Uterus (tissue), 3 donors: ENCODE measurements at regions not wholly inside any gene's neighbourhood (a gene's known extent, or its start where the extent isn't known, plus 50 kb on each side); places are given as distances from the start of the nearest gene placed in this dataset.

Source experiments
- DNase-seq, 2 donors: peaks; one replicate each; pipeline ENCODE4 v3.0.0-alpha.2; 2019 to 2020
- H3K27ac ChIP-seq, 2 donors: fragments of 200-600 bp; sonication (generic); 1 replicate in 1 of 2; 2 replicates in 1 of 2; pipeline ENCODE4 v1.5.1; 2016 to 2018
- H3K27me3 ChIP-seq, 2 donors: fragments of 200-600 bp; sonication (generic); one replicate each; pipeline ENCODE4 v1.5.1; 2018 to 2019; ENCODE audit warnings: control low read depth in 1 of 2
- H3K36me3 ChIP-seq, 2 donors: fragments of 200-600 bp; sonication (generic); one replicate each; pipeline ENCODE4 v1.5.1; 2019; ENCODE audit warnings: control low read depth in 1 of 2
- H3K4me1 ChIP-seq, 2 donors: fragments of 200-600 bp; sonication (generic); one replicate each; pipeline ENCODE4 v1.5.1; 2018 to 2019; ENCODE audit warnings: control low read depth in 1 of 2
- H3K4me3 ChIP-seq, 2 donors: fragments of 200-600 bp; sonication (generic); 1 replicate in 1 of 2; 2 replicates in 1 of 2; pipeline ENCODE4 v1.5.1; 2018 to 2019; ENCODE audit warnings: mild to moderate bottlenecking in 1 of 2
- H3K9me3 ChIP-seq, 2 donors: fragments of 200-600 bp; sonication (generic); one replicate each; pipeline ENCODE4 v1.5.1; 2019; ENCODE audit warnings: control low read depth in 1 of 2
- POLR2A ChIP-seq, 2 donors: fragments of 450-650 bp; IDR thresholded peaks; one replicate each; pipeline ENCODE4 v1.6.1; 2016; ENCODE audit warnings: antibody characterized with exemption in 2 of 2, mild to moderate bottlenecking in 1 of 2, moderate library complexity in 1 of 2
- intact Hi-C: fragments of 100-400 bp; cut with DNase I; formaldehyde crosslinking; loops from one replicate; pipeline ENCODE4 v1.15.1; 2023; ENCODE audit warnings: low total_unique reads
- TF ChIP-seq, protein P1 (sequence below), 4 experiments: fragments of 200-600 bp in 2 of 4; fragments of 450-650 bp in 2 of 4; sonication (generic) in 2 of 4; IDR thresholded peaks; one replicate each; pipeline ENCODE4 v1.5.1; 2016 to 2019; ENCODE audit warnings: antibody characterized with exemption in 4 of 4, mild to moderate bottlenecking in 2 of 4, moderate library complexity in 1 of 4
- donor health status: DM: yes; HTN: yes; CAD: no.

DNA sequence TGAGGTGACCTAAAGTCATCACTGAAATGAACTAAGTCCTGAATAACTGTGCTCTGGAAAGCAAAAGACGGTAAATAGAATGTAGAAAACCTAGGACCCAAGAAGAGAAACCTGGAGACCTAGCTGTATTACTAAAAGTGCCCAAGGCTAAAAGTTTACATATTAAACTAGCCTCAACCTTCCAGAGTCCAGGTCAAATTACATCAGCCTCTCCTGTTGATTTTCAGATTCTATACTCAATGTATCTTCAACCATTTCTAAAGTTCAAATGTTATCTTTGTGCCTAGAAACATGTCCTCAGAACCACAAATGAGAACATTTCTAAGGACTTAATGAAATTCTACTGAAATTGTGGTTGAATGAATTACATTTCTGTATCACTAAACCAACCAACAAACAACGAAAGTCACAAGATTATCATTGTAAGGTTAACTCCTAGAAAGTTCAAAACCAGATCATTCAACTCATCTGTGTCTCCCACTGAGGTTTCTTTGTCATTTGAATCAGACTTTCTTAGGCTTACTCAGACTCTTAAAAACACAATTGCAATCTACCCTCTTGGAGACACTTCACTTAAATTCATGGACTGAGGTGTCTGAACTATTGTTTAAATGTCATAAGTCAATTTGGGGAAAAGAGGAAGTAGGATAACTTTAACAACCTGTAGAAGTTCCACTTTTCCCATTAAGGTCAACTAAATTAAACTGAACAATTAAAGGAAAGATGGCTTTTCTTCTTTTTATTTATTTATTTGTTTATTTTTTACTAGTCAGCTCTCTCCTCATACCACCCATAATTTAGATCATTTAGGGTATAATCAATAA lies 207.7 kb downstream of the BARHL2 start:
- no peaks in the 10 kb centered on the region for H3K4me1 ChIP-seq
- H3K27me3 ChIP-seq: no peaks in the 10 kb centered on the region
- H3K27ac ChIP-seq: no peak overlapping the region
- intact Hi-C loops: no loop called here
- TF ChIP-seq POLR2A (IDR thresholded peaks at IDR 0.05): no peak
- TF ChIP-seq, protein P1, sequence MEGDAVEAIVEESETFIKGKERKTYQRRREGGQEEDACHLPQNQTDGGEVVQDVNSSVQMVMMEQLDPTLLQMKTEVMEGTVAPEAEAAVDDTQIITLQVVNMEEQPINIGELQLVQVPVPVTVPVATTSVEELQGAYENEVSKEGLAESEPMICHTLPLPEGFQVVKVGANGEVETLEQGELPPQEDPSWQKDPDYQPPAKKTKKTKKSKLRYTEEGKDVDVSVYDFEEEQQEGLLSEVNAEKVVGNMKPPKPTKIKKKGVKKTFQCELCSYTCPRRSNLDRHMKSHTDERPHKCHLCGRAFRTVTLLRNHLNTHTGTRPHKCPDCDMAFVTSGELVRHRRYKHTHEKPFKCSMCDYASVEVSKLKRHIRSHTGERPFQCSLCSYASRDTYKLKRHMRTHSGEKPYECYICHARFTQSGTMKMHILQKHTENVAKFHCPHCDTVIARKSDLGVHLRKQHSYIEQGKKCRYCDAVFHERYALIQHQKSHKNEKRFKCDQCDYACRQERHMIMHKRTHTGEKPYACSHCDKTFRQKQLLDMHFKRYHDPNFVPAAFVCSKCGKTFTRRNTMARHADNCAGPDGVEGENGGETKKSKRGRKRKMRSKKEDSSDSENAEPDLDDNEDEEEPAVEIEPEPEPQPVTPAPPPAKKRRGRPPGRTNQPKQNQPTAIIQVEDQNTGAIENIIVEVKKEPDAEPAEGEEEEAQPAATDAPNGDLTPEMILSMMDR (IDR thresholded peaks at IDR 0.05): no peak
- DNase-seq: no peak
- H3K36me3 ChIP-seq: no peaks in the 10 kb centered on the region
- no peak overlapping the region for H3K4me3 ChIP-seq
- no peaks in the 10 kb centered on the region for H3K9me3 ChIP-seq

DNA sequence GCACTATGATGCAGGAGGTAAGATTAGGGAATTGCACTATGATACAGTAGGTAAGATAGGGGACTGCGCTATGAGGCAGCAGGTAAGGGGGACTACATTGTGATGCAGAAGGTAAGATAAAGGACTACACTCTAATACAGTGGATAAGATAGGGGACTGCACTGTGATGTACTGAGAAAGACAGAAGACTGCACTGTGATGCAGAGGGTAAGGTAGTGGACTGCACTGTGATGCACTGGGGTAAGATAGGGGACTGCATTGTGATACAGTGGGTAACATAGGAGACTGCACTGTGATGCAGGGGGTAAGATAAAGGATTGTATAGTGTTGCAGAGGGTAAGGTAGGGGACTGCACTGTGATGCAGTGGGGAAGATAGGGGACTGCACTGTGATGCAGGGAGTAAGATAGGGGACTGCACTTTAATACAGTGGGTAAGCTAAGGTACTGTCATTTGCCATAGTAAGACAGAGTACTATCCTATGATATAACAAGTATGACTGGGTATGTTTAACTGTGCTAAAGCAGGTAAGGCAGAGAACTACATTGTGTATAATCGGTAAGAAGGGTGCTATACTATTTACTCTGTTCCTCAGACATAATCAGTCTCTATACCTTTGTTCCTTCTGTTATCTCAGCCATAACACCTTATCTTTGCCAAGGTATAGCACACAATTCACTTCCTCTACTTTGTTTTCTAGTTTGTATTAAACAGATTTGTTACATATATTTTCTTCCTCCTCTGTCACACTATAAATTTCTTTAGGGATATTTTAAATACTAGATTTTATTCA lies 208.5 kb downstream of the BARHL2 start:
- Histone ChIP-seq H3K36me3 (no peaks in the 10 kb centered on the region), H3K4me3 (no peak overlapping the region), H3K27ac (no peak overlapping the region), H3K27me3 (no peaks in the 10 kb centered on the region), H3K9me3 (no peaks in the 10 kb centered on the region), H3K4me1 (no peaks in the 10 kb centered on the region)
- DNase-seq: no peak
- intact Hi-C loops: no loop called here
- no peak for TF ChIP-seq POLR2A (IDR thresholded peaks at IDR 0.05)
- TF ChIP-seq, protein P1 (IDR thresholded peaks at IDR 0.05): no peak

DNA sequence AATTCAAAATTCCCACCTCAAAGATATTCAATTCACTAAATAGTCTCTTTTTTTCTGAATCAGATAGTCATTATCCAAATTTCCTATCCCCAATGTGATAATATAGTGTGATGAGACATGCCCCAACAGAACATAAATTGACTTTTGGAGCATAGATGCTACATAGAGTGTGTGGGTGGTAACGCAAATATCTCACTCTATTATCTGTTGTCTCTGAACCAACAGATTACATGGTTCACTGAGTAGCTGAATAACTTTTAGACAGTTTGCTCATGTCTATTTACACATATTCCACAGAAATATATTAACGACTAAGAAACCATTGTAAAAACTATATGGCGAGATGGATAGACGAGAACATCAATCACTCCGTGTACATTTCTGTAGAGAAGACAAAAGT lies 209.9 kb downstream of the BARHL2 start:
- Histone ChIP-seq H3K4me3 (no peak overlapping the region), H3K9me3 (no peaks in the 10 kb centered on the region), H3K27me3 (no peaks in the 10 kb centered on the region), H3K36me3 (no peaks in the 10 kb centered on the region), H3K27ac (no peak overlapping the region), H3K4me1 (no peaks in the 10 kb centered on the region)
- TF ChIP-seq, protein P1 (IDR thresholded peaks at IDR 0.05): no peak
- TF ChIP-seq POLR2A (IDR thresholded peaks at IDR 0.05): no peak
- no peak for DNase-seq
- intact Hi-C loops: no loop called here

- Histone ChIP-seq H3K27ac (no peak overlapping the region), H3K9me3 (no peaks in the 10 kb centered on the region), H3K4me3 (no peak overlapping the region), H3K27me3 (no peaks in the 10 kb centered on the region), H3K4me1 (no peaks in the 10 kb centered on the region), H3K36me3 (no peaks in the 10 kb centered on the region)
- no peak for TF ChIP-seq POLR2A (IDR thresholded peaks at IDR 0.05)
- TF ChIP-seq, protein P1 (IDR thresholded peaks at IDR 0.05): no peak
- DNase-seq: no peak
- intact Hi-C loops: no loop called here
These were observed 211.3 kb downstream of the BARHL2 start for GRCh38 chr1:90505806-90506205.

DNA sequence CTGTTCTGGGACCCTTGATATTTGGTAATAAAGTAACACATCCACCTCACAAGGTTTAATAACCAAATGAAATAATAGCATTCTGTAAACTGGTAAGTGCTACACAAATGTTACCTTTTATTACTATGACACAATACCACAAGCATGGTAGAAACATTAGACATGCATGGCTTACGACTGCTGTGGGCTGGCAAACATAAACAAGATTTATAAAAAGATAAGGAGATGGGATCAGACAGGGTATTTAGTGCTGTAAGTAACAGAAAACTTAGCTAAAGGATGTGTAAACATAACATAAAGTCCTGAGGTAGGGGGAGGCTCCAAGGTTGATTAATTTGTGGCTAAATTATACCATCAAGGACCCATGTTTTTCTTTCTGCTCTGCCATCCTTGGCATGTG lies 212.6 kb downstream of the BARHL2 start:
- intact Hi-C loops: no loop called here
- Histone ChIP-seq H3K27me3 (no peaks in the 10 kb centered on the region), H3K36me3 (no peaks in the 10 kb centered on the region), H3K4me1 (no peaks in the 10 kb centered on the region), H3K4me3 (no peak overlapping the region), H3K27ac (no peak overlapping the region), H3K9me3 (no peaks in the 10 kb centered on the region)
- TF ChIP-seq, protein P1 (IDR thresholded peaks at IDR 0.05): no peak
- TF ChIP-seq POLR2A (IDR thresholded peaks at IDR 0.05): no peak
- no peak for DNase-seq
